Stimulated activated CD8-positive, alpha-beta memory T cell treated with anti-CD3 and anti-CD28 coated beads, Interleukin-2, amount 100 ng/mL, for 48 hours (primary cell): ENCODE measurements at regions not wholly inside any gene's neighbourhood (a gene's known extent, or its start where the extent isn't known, plus 50 kb on each side); places are given as distances from the start of the nearest gene placed in this dataset.

ENCODE experiments used
- DNase-seq, 2 donors: peaks; one replicate each; pipeline ENCODE4 v3.0.0-alpha.2; 2020; ENCODE audit warnings: low read depth in 2 of 2

- no peak for DNase-seq
Measured at GRCh38 chr18:43877616-43878321, 600.5 kb upstream of the SYT4 start.

- DNase-seq: no peak
Measured at GRCh38 chr18:43879415-43879814, 602.1 kb upstream of the SYT4 start.

DNA sequence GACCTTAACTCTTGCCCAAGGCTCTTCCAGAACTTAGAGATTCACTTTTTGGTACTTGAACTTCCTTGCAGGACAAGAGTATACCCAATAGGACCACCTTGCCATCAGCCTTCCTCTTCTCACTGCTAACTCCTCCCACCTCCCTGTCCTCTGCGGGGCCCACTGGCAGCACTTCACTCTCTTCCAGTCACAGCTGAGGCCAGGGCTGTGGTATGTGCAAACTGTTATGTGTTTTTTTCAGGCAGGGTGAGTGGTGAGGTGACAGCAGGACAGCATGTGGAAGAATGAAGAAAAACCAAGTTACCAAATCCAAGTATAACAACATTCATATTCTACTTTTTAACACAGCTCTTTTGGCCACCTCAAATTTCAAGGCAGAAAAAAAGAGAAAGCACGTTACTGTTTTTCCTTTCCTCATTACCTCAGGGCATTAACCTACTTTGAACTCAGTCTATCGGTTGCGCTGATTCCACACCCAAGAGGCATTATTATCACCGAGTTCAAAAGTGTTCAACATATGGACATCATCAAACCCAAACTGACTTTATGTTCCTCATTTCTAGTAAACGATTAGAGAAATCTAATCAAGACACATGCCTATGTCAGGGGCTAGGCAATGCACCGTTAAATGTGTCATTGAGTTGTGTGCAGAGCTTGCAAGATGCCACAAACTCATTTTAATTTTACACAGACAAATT lies 605.2 kb upstream of the SYT4 start:
- DNase-seq: no peak

- DNase-seq: no peak
Measured at GRCh38 chr18:43883886-43884285, 606.6 kb upstream of the SYT4 start.

GRCh38 chr18:43886341-43886740 lies 609.1 kb upstream of the SYT4 start:
- no peak for DNase-seq

DNA sequence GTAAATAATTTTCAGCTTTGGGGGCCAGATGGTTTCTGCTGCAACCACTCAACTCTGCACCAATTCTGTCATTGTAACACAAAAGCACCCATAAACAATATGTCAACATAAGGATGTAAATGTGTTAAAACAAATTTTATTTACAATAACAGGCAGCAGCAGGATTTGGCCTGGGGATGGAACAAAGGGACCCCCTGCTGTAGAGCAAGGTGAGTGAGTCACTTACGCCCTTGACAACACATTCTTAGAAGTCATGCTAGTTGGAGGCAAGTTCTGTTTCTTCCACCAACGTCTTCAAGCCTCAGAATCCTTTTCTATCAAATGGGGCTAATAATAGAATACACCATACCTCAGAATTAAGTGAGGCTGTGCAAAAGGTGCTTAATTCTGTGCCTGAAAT lies 610.2 kb upstream of the SYT4 start:
- DNase-seq: no peak

DNA sequence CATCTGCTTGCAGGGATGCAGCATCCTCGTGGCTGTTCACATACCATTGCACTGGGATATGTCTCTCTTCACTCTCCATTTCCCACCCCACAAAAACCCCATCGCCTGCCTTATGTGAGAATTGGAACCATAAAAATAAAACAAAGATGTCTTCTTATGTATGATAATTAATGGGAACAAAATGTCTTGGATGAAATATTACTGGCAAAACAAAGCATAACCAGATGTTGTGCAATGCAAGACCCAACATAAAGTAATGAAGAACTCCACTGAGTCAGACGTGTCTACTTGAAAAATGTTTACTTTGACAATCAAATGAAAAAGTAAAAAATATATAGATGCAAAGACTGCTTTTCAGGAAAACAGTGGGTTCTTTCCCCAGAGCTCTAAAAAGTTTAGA lies 611.3 kb upstream of the SYT4 start:
- DNase-seq: no peak

- no peak for DNase-seq
Measured at GRCh38 chr18:43893001-43893637, 615.8 kb upstream of the SYT4 start.

- no peak for DNase-seq
Measured at GRCh38 chr18:43904209-43904837, 627.0 kb upstream of the SYT4 start.

- DNase-seq: no peak
Measured at GRCh38 chr18:43914018-43914417, 636.7 kb upstream of the SYT4 start.

- DNase-seq: no peak
Measured at GRCh38 chr18:43916984-43917383, 639.7 kb upstream of the SYT4 start.

DNA sequence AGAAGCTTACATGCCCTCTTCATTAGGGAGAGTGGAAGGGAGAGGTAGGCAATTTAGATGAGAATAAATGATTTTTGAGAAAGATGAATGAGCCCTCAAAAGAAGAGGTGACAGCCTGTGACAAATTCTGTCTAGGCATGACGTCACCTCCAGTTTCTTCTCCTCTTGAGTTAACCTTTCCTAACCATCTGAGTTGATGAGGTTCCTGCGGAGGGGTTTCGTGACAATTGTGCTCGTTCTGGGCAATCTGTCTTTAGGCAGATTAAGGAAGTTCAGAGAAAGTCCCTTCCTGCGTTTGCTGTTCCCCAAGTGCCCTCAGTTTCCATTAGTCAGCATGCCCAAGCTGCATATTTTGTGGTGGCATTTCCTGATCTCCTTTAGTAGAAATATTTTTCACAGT lies 640.2 kb upstream of the SYT4 start:
- DNase-seq: no peak

DNA sequence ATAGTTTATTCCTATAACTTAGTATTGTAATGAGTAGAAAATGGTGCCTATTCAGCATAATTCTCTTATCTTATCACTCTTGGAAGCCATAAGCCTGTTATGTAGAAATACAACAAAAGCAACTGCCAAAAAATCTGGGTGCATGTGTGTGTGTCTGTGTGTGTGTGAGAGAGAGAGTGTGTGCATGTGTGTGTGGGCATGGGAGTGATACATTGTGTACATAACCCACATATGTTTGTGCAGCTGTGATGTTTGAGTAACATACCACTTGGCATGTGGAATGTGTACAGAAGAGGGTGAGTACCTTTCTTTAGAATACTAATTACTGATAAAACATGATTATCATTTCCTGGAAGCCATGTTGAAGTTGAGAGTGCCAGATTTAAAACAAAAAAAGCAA lies 642.3 kb upstream of the SYT4 start:
- DNase-seq: no peak

- DNase-seq: no peak
Measured at GRCh38 chr18:43931439-43931838, 654.1 kb upstream of the SYT4 start.

DNA sequence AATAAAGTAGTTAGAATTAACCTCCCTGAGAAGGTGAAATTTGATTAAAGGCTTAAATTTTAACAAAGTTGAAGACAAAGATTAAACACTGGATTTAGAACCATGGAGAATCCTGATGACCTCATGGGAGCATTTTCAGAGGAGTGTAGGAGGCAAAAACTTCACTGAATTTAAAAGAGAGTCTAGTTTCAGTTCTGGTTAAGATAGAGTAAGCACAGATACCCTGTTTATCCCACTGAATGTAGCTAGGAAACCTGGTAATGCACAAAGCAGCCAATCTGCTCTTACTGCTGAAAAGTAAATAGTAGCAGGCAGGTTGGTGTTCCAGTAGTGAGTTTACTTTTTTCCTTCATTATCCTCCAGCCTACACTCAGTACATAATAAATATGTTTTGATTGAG lies 654.9 kb upstream of the SYT4 start:
- no peak for DNase-seq

DNA sequence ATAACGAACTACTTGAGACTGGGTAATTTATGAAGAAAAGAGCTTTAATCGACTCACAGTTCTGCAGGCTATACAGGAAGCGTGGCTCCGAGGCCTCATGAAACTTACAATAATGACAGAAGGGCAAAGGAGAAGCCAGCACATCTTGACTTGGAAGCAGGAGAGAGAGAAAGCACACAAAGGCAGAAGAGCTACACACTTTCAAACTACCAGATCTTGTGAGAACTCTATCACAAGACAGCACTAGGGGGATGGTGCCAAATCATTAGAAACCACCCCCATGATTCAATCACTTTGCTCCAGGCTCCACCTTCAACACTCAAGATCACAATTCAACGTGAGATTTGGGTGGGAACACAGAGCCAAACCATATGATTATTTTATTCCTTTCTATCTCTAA lies 655.9 kb upstream of the SYT4 start:
- DNase-seq: no peak

DNA sequence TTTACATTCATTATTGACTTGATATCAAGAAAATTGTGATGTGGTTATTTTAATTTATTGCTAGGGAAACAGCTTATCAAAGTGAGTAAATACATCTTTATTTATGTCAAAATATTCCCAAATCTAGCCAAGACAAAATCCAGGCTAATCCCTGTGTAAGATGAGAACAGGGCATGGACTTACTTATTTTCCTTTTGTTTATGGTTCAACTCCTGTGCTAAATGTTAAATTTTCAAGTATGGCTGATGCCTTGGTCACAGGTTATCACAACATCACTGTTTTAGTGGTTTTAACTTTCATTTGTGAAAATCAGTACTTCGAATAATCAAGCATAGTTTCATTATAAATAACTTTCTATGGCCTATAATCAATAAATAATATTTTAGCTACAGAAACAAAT lies 657.0 kb upstream of the SYT4 start:
- no peak for DNase-seq

- DNase-seq: no peak
Measured at GRCh38 chr18:43934781-43935471, 657.6 kb upstream of the SYT4 start.

GRCh38 chr18:43936176-43936575 lies 658.9 kb upstream of the SYT4 start:
- no peak for DNase-seq

- DNase-seq: no peak
Measured at GRCh38 chr18:43949291-43949690, 672.0 kb upstream of the SYT4 start.

DNA sequence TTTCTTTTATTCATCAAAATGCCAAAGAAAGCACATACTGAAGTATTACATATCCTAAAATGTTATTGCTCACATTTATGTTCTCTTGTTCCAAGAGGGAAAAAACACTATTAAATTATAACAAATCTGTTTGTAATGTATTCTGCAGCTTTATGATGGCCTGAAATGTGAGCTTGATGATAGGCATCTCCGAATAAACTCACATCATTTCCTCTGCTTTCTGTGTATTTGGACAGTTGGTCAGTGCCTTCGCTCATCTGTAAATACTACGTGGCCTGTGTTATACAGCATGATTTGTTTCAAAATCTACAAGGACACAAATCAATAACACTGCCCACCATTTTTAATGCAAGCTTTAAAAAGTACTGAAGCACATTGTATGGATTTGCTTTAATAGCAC lies 672.8 kb upstream of the SYT4 start:
- DNase-seq: no peak

- DNase-seq: no peak
Measured at GRCh38 chr18:43952398-43952797, 675.1 kb upstream of the SYT4 start.
